ENCODE measurements at regions not wholly inside any gene's neighbourhood (a gene's known extent, or its start where the extent isn't known, plus 50 kb on each side); places are given as distances from the start of the nearest gene placed in this dataset.

DNA sequence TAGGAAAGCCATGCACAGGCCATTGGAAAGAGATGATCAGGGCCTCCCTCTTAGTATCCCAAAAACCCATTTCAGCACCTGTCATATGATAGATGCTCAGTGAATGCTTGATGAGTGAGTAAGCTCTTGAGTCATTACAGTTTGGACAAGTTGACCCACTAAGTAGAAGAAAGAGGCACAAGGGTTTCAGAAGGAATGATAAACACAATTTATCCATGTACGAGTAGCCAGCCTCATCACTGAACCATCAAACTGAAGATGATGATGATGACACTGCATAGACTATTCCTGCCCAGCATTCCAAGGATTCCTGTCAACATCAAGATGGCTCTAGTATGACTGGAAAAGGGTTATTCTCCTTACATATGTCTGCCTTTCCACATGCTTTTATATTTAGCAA, 596.0 kb downstream of the BCL11A start:
- H3K9ac ChIP-seq (replicated peaks in 1 of 4; ENCODE audit: extremely low read depth in 1 of 4, low read depth in 3 of 4, low read length in 3 of 4), result no peak overlapping the region
- H3K9me3 ChIP-seq (ENCODE audit: insufficient read depth in 2 of 2, low read depth in 1 of 2, low read length in 1 of 2), result no peaks in the 10 kb centered on the region
- no peak overlapping the region for H2BK15ac ChIP-seq (ENCODE audit: low read length)
- no peak overlapping the region for H3K4me3 ChIP-seq (ENCODE audit: extremely low read depth in 1 of 4, insufficient read depth in 2 of 4, low read depth in 3 of 4, low read length in 4 of 4)
- ChIA-PET POLR2A (ENCODE audit: partially characterized antibody) (no interaction called here), CTCF (ENCODE audit: partially characterized antibody) (interaction anchor here (1.7 kb wide), 1 partner anchor 27 kb away, joined by 4 read pairs; no protein-coding TSS in a partner anchor)
- no peak overlapping the region for H3K27ac ChIP-seq (ENCODE audit: low read depth, low read length)
- no peak for FAIRE-seq
- H3K14ac ChIP-seq (ENCODE audit: insufficient read length), result no peak overlapping the region
- no peak overlapping the region for H3K23ac ChIP-seq (ENCODE audit: insufficient read length)
- no peaks in the 10 kb centered on the region for H3K27me3 ChIP-seq (replicated peaks in 1 of 4; ENCODE audit: control insufficient read depth in 3 of 4, extremely low read depth in 1 of 4, insufficient read depth in 3 of 4, low read length in 3 of 4)
- H4K8ac ChIP-seq (ENCODE audit: extremely low read depth, insufficient read depth, low read length), result no peak overlapping the region
- no peaks in the 10 kb centered on the region for H3K79me2 ChIP-seq (ENCODE audit: control insufficient read depth in 1 of 2, insufficient read depth in 2 of 2, low read length in 2 of 2)
- H3K79me1 ChIP-seq (ENCODE audit: low read depth, low read length), result no peaks in the 10 kb centered on the region
- H4K91ac ChIP-seq (replicated peaks; ENCODE audit: insufficient read length, low read length), result no peak overlapping the region
- no peak overlapping the region for H2AFZ ChIP-seq (ENCODE audit: low read length)
- no peak overlapping the region for H3K56ac ChIP-seq (replicated peaks; ENCODE audit: insufficient read length, low read depth, low read length)
- no peaks in the 10 kb centered on the region for H4K20me1 ChIP-seq (replicated peaks in 1 of 2; ENCODE audit: control insufficient read depth in 1 of 2, insufficient read depth in 2 of 2, low read length in 2 of 2)
- H3K4ac ChIP-seq (replicated peaks; ENCODE audit: insufficient read length, low read depth, low read length), result no peak overlapping the region
- 96% methylated on average over 1 of the region's 1 CpG; no CpG with 5 or more reads in 1 of the 2 experiments for WGBS, 2 experiments (ENCODE audit: extremely low coverage in 1 of 2, insufficient coverage in 1 of 2, insufficient read length in 1 of 2, insufficient replicate concordance in 2 of 2, low coverage in 1 of 2, low lambda C conversion rate in 2 of 2, missing lambda C conversion rate in 1 of 2)
- peaks cover 0 to 11% (median under 1%) of the 10 kb centered on the region in 4 experiments; a peak in 3 of 7 replicates for H3K4me1 ChIP-seq (replicated peaks in 1 of 4; ENCODE audit: control insufficient read depth in 3 of 4, insufficient read depth in 4 of 4, low read length in 3 of 4)
- no peaks in the 10 kb centered on the region; the same call in 1 of the 2 replicates for H3K23me2 ChIP-seq (ENCODE audit: low read depth, low read length)
- no peak overlapping the region for H2BK120ac ChIP-seq (replicated peaks; ENCODE audit: low read depth, low read length)
- no peak overlapping the region for H3K18ac ChIP-seq (ENCODE audit: extremely low read depth, low read length)
- H2BK20ac ChIP-seq (ENCODE audit: low read length), result no peak overlapping the region
- H3K36me3 ChIP-seq (ENCODE audit: control insufficient read depth in 2 of 4, insufficient read depth in 4 of 4, low read length in 3 of 4), result no peaks in the 10 kb centered on the region
- DNase-seq (ENCODE audit: low read depth in 1 of 2, low spot score in 2 of 2), result no peak
- no peak overlapping the region for H2BK5ac ChIP-seq (ENCODE audit: low read depth, low read length)
- H2BK12ac ChIP-seq (ENCODE audit: low read depth, low read length), result no peak overlapping the region
- H4K5ac ChIP-seq (ENCODE audit: insufficient read length, low read depth, low read length), result no peak overlapping the region
- H2AK5ac ChIP-seq (ENCODE audit: low read depth, low read length), result no peak overlapping the region
- H3K4me2 ChIP-seq (ENCODE audit: insufficient read depth in 1 of 2, low read depth in 2 of 2, low read length in 2 of 2), result no peak overlapping the region
- TF ChIP-seq CHD2 (IDR thresholded peaks at IDR 0.05; ENCODE audit: low read length) (no peak), HDAC6 (IDR thresholded peaks at IDR 0.05; ENCODE audit: low read depth, low read length) (no peak), CEBPB (IDR thresholded peaks at IDR 0.05; ENCODE audit: low read depth, low read length) (no peak), JUND (IDR thresholded peaks at IDR 0.05; ENCODE audit: low read length) (no peak), HDAC2 (IDR thresholded peaks at IDR 0.05; ENCODE audit: borderline replicate concordance in 1 of 2, low read depth in 2 of 2, low read length in 2 of 2) (no peak), SUZ12 (IDR thresholded peaks at IDR 0.05; ENCODE audit: low read length) (no peak), YY1 (IDR thresholded peaks at IDR 0.05; ENCODE audit: low read depth, low read length) (no peak), POU5F1 (IDR thresholded peaks at IDR 0.05; ENCODE audit: low read depth, low read length) (no peak), TAF7 (optimal IDR thresholded peaks at IDR 0.05; ENCODE audit: borderline replicate concordance, low read depth, low read length) (no peak), FOSL1 (IDR thresholded peaks at IDR 0.05; ENCODE audit: insufficient read depth, low read depth, low read length) (no peak), MAFK (IDR thresholded peaks at IDR 0.05; ENCODE audit: low read depth, low read length) (no peak)
- TF ChIP-seq, protein P1, sequence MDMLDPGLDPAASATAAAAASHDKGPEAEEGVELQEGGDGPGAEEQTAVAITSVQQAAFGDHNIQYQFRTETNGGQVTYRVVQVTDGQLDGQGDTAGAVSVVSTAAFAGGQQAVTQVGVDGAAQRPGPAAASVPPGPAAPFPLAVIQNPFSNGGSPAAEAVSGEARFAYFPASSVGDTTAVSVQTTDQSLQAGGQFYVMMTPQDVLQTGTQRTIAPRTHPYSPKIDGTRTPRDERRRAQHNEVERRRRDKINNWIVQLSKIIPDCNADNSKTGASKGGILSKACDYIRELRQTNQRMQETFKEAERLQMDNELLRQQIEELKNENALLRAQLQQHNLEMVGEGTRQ (IDR thresholded peaks at IDR 0.05; ENCODE audit: low read length), result no peak
